HG03520 (cell line): ENCODE measurements at regions not wholly inside any gene's neighbourhood (a gene's known extent, or its start where the extent isn't known, plus 50 kb on each side); places are given as distances from the start of the nearest gene placed in this dataset.

Experiments used
- ATAC-seq: cut with Tn5 transposase; IDR thresholded peaks from one replicate; pipeline ENCODE4 v1.9.1; 2021; ENCODE audit warnings: mild to moderate bottlenecking, moderate library complexity; ENCODE audit not compliant: unreplicated experiment

DNA sequence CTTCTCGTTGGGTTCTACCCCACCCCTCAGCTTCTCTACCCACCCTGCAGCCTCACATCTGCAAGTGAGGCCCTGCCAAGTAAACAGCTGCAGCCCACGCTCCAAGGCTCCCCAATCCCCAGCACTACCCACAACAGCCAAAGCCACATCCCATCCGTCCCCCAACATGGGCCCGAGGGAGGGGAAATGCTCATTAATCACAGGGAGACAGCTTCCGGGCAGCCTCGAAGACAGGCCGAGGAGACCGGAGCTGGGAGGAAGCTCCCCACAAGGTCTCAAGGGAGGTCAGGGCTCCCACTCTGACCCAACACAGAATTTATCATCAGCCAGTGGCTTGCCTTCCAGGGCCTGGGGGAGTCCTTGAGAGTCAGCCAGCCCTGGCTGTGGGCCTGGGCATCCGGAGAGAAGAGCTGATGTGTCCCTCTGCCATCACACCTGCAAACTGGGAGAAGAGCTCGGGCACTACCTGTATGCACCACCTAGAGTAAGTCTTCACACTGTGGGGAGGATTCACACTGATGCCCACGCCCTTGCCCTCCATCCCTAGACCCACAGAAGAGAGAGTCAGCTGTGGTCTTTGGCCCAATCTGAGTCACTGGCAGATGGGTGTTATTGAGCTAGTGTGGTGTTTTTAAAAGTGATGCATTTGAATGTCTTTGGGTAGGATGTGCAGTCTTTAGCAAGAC is 115.5 kb upstream of the ZMIZ1 start:
- no peak for ATAC-seq

DNA sequence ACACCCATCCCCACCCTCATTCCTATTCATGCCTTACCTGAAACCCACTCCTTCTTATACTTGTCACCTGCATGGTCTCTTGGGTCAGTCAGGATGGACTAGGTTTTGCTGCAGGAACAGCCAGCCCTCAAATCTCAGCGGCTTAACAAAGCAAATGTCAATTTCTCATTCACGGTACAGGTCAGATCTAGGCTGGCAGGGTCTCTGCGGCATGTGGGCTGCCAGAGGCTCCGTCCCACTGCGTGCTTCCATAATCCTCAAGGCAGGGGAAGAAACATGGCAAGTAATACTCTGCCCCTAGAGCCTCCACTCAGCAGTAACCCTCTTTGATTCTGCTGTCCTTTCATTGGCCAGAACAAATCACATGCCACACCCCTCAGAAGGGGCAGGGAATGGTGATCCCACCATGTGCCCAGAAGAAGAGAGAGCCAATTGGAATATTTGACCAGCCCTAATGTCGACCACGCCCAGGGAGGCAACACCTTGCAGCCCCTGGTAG is 114.9 kb upstream of the ZMIZ1 start:
- ATAC-seq = no peak

DNA sequence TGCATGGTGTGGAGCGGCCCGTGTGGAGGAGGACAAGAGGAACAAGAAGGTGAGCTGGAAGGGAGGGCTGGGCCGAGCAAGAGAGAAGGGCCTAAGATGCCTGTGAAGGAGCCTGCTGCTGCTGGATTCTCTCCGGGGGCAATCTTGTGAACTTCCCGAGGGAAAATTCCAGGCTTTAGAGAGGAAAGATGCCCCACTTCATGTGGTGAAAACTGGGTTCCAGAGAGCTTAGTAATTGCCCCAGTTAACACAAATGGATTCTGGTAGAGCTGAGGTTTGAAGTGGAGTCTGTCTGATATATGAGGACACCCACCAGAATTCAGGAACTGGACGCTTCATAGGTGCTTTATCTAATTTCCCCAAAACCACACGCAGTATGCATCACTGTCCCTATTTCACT is 114.1 kb upstream of the ZMIZ1 start:
- ATAC-seq = no peak

DNA sequence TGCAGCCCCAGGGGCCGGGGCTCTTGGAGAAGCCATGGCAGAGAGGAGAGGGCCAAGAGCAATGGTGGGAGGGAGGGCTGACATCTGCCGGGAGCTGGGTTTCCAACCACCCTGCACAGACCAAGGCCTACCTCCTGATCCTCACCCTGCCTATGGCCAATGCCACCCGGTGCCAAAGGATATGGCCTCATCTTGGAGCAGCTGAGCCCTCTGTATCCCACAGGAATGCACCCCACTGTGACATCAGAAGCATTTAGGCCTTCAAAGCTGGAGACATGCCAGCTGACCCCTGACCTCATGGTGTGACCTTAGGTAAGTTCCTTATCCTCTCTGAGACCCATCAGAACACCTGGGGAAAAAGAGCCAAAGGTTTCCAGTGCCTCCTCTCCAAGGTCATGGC is 113.6 kb upstream of the ZMIZ1 start:
- no peak for ATAC-seq

DNA sequence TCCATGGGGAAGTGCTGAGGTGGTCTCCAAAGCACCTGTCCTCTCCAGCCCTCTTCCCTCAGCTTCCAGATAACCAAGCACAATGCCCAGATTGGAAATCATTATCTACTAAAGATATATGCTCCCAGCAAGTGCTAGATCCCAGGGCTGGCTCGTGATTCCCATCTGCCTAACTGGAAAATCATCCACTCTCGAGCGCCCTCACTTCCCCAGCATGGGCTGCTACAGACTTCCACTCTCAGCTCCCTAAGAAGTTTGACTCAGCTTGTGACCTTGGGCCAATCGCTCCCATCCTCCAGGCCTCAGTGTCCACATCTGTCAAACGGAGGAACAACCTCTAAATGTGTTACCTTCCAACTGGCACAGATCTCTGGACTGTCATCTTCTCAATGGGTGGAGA is 112.4 kb upstream of the ZMIZ1 start:
- no peak for ATAC-seq

DNA sequence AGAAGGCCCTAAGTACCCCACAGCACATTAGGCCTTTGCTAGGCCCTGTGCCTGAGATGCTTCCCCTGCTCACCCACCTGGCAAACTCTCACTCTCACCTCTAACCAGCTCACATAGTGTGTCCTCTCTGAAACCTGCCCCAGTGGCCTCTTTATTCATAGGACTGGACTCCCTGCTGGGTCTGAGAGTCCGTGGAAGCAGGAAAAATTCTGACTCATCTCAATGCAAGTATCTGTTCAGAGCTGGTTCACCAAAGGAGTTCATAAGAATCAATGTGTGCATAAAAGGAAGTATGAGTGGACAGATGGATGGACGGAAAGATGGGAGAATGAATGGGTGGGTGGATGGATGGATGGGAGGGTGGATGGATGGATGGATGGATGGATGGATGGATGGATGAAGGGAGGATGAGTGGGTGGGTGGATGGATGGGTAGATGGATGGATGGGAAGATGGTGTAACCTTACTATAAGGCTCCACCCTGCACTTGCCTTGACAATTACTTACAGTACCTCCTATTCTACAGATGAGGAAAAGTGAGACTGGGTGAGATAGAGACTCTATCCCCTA is 111.2 kb upstream of the ZMIZ1 start:
- no peak for ATAC-seq

DNA sequence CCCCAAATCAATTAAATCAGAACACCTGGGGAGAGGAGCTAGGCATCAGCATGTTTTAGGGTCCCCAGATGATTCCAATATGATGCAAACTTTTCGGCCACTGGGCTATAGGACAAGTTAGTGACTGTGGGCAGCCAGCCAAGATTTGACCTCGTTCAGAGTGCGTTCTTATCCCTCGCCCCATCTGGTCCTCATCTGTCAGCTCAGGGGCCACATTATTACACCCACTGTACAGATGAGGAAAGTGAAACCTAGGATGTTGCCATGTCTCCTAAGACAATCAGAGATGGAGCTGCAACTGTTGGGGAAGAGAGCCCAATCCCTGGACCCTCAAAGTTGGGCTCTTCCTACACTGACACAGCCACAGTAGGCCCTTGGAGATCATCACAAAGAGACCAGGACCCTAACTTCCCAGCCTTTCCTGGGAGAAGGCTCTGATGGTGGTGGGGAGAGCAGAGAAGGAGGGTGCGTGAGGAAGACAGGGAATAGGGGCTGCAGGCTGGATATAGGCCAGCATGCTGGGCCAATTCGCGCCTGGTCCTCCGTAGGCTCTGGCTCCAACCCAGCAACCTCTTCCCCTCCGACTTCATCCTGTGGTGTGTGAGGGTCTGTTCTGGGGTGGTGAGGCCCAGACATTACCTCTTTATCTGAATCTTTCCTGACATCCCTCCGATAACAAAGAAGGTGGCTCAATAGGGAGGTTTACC is 109.4 kb upstream of the ZMIZ1 start:
- no peak for ATAC-seq

DNA sequence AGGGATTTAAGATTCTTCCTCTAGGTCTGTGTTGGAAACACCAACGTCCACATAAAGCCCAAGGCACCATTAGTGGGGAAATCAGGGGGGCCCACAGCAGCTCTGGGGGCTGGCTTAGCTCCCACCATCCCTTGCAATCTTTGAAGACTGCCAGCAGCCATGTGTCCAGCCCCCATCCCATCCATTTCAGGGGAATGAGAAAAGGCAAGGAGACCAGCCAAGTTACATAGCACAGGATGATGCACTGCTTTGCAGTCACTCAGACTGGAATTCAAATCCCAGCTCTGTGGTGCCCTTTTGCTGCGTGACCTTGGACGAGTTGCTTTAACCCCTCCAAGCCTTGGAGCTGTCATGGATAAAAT is 108.9 kb upstream of the ZMIZ1 start:
- no peak for ATAC-seq

DNA sequence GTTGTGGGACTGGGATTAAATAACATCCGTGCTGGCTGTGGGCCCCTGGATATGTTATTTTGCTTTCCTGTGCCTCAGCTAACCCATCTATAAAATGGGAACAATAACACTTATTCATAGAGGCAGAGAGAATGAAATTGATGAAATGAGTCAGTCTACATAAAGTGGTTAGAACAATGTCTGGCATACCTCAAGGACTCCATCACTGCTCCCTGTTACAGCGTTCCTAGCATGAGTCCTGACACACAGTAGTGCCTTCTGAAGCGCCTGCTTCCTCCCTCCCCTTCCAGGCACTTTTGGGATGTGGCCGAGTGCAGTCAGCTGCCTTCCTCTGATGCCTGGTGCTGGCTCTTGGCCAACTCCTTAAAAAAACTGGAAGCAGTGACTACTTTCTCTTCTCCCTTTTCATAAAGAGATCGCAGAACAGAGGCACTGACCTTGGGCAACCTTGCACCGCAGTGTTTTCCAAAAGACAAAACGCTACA is 108.4 kb upstream of the ZMIZ1 start:
- no peak for ATAC-seq

DNA sequence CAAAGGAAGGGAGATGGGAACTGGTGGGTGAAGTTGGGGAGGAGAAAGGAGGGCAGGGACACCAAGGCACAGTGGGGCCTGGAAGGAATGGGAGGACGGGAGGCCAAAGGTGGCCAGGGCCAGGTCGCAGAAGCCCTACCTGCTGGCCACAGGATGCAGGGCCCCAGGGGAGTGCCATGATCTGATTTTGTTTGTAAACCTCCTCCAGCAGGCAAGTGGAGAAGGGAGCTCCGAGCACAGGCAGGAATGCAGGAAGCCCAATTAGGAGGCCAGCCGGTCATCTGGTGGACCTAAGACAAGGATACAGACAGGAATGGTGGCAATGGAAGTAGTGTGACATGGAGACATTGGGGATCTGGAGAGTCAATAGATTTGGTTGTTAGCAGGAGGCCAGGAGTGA is 107.0 kb upstream of the ZMIZ1 start:
- no peak for ATAC-seq

DNA sequence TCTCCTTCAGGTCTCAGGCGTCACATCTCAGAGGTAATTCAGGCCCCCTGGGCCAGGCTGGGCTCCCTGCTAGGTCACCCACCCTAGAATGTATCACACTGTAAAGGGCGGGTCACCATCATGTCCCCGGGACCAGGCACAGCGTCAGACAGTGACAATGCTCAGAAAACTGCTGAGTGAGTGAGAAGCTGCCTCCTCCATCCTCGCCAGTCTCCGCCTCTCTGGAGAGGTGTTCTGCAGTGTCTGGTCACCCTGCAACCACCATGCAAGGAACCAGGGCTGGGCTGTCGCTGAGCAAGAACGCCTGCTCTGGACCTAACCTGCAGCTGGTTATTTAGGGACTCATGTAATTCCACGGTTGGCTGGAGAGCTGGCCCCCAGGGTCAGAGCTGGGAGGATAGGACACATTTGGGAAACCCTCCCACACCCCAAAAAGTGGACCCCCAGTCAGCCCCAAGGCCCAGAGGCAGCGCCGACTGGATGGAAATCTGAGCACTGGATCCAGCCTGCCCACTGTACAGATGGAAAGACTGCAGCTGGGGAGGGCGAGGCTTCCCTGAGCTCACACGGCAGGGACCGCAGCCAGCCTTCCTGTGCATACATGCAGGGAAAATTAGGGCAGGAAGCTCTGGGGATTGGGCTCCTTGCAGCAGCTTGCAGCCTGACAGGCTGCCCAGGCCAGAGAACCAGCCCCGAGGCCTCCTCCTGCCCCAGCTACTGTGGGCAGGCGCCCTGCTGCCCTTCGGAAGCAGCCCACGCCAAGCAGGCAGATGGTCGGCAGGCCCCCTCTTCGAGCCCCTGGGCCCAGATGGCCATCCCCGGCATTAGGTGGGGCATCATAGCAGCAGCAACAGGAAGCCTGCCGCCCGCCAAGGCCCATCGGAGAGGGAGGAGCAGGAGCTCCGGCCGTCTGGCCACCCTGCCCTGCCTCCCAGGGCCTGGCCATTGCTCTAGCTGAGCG is 105.4 kb upstream of the ZMIZ1 start:
- ATAC-seq = no peak

DNA sequence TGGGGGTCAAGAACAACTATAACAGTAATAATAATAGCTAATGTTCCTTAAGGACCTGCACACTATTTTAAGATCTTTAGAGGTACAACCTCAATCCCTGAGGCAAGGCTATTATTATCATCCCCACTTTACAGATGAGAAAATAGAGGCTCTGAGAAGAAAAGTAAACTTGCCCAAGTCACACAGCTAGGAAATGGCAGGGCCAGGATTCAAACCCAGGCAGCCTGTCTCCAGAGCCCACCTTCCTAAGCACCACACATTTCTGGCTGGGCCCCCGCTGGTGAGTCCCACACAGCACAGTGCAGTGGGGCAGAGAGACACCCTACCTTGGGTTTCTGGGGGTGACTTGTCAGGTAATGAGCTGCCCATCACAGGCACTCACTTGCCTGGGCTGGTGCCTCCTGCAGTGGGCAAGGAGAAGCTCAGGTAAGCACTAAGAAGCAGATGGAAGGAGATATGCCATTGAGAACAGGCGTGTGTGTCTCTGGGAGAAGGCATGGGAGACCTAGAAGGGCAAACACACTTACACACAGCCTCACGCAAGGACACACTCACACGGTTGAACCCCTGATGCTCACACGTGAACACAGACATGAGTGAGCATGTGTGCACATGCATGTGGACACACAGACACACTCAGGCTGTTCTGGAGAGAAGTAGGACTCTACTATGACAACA is 104.4 kb upstream of the ZMIZ1 start:
- no peak for ATAC-seq

DNA sequence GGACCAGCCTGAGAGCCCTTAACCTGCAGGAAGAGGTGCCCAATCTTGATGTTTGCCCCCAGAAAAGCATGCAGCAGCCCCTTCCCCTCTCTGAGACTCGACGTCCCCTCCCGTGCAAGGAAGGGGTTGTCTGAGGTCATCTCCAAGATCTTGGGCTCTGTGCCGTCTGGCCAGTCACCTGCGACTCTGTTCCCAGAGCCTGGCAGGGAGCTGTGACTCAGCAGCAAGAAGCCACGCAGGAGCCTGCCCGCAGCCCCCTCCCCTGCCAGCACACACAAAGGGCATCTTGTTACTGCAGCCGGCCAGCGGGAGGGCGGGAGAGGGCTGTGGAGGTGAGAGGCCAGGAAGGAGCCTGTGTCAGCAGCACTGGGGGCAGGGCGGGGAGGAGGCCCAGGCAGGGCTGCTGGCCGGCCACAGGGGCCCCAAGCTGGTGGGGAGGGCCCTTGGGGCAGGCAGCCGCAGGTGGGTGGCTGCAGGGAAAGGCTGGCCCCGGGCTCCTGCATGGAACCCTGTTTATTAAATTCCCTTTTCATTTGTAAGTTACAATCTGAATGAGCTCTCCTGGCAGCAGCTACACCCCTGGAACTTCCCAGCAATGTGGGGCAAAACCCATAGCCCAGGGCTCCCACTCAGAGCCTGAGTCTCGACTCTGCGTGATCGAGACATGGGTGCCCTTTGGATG is 103.7 kb upstream of the ZMIZ1 start:
- ATAC-seq = no peak

DNA sequence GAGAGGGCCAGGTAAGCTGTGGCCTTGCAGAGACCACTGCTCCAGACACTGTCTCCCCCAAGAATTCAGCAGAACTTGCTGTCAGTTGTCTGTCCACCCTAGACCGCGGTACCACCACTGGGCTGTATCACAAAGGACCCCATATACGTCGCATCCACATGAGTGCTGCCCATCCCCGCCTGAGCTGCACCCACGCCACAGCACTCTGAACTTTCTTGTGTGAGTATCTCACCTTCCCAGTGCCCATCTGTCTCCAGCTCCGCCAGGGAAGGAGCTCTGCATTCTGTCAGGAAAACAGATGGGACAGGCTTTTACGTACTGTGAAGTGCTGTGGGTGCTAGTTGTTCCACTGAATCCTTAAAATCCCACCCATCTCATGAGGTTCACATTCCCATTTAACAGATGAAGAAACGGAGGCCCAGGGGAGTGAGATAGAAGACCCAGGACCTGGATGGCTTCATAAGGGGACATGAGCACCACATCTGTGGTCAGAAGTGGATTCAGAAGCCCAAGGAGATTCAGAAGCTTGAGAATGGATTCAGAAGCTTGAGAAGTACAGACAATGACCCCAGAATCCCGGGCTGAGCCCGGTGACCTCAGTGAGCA is 102.5 kb upstream of the ZMIZ1 start:
- no peak for ATAC-seq

DNA sequence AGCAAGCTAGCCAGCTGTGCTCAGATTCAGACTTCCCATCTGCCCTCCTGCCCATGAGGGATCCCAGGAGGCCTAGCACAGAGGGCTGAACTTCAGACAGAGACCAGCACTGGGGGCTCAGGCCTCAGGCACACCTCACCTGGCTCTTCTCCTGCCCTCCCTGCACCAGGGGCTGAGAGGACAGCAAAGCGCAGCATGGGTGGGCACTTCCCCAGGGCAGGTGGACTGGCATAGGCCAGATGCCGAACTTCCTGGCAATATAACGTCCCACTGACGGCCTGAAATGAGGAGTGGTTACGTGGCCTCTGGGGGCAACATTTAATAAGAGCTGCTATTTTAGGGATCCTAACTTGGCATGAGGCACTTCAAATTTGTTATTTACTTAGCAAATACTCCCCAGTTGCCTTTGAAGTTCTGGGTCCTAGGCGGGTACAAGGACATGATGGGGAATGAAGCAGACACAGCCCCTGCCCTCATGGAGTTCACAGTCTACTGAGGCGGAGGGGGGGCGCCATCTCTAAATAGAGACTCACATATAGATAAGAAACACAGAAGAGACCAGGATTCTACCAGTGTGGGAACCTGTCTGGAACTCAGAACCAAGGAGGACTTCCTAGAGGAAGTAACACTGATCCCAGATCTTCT is 101.8 kb upstream of the ZMIZ1 start:
- ATAC-seq = no peak

DNA sequence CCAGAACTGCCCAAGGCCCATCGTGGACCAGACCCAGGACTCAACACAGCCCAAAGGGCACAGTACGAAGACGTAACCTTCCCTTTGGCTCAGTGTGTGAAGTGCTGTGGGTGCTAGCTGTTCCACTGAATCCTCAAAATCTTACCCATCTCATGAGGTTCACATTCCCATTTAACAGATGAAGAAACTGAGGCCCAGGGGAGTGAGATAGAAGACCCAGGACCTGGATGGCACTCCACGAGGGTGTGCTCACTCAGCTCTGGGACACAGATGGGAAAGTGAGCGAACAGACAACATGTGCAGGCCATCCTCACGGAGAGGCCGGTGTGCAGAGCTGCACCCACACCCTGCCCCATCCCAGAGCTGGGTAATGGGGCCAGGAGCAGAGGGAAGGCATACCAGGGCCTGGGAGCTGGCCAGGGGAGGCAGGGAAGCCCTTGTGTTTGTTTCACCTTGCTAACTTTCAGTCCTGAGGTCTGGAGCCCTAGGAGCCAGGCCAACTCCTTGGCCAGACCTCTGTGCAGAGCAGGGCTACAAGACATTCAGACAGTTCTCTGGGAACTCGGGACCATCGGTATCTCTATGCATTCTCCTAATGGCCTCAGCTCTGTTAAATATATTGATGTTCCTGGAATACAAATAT is 100.3 kb upstream of the ZMIZ1 start:
- ATAC-seq = no peak

DNA sequence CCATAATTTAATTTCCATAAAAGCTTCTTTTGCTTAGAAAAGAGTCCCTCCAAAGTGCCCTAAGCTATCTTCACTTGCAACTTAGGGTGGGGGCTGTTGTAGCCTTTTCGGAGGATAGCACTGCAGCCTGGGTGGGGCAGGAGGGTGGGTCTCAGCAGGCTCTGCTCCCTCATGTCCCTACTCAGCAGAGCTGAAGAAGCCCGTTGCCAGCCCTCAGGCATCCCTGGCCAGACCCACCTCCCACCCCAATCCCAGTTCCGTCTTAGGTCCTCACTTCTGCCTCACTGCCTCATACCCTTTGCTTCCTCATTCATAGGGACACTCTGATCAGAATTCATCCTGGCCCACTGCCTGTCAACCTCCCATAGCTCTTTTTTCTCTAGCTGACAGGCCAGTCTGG is 99.8 kb upstream of the ZMIZ1 start:
- no peak for ATAC-seq

DNA sequence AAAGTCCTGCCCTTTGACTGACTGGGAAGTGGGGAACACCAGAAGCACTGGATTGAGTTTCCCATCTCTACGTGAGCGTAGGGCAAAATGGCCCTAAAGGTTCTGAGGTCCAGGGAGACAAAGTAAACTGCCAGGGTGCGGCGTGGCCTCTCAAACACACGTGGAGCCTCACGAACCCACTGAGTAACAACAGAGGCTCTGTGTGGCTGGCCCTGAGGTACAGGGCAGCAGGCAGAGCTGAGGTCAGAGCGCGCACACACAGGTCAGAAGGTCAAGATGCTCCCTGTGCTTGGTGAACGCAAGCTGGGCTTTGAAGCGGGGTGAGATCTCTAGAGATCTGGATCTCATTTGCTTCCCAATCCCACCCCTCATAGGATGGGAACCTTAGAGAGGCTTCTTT is 99.0 kb upstream of the ZMIZ1 start:
- no peak for ATAC-seq

DNA sequence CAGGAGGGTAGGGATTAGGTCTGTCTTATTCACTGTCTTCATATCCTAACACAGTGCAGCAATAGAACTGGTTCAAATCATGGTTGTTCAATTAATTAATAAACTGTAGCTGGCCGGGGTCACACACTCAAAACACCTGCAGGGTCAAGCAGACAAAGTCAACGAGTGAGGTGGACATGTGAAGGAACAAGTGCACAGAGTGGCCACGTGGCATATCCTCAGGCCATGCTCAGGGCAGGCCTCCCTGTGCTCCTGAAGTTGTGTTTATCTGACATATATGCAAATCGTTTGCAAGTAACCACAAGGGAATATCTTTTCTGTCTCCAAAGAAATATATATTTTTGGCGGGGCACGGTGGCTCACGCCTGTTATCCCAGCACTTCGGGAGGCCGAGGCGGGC is 98.5 kb upstream of the ZMIZ1 start:
- no peak for ATAC-seq
